A673 (cell line): ENCODE measurements at regions not wholly inside any gene's neighbourhood (a gene's known extent, or its start where the extent isn't known, plus 50 kb on each side); places are given as distances from the start of the nearest gene placed in this dataset.

Experiments used
- BruUV-seq: library from RNA; stranded (reverse); fragments of 400-500 nt; replicated peaks from 2 replicates; lab custom pipeline; 2021; lab: Mats Ljungman, UMichigan
- CTCF ChIA-PET: fragments of 300-600 bp; sonication (Branson Sonifier 250); formaldehyde crosslinking; loops from one replicate; lab custom pipeline; 2022; ENCODE audit warnings: antibody characterized with exemption; lab: Charles Lee
- POLR2A ChIA-PET: fragments of 300-600 bp; sonication (Branson Sonifier 250); formaldehyde crosslinking; loops from one replicate; lab custom pipeline; 2022; ENCODE audit warnings: antibody characterized with exemption; ENCODE audit not compliant: low non-redundant PET; lab: Charles Lee
- DNase-seq: peaks from one replicate; pipeline ENCODE4 v3.0.0-alpha.2; 2015; ENCODE audit warnings: low spot score
- H3K27ac ChIP-seq: fragments of 200-600 bp; sonication (generic); 2 replicates; pipeline ENCODE4 v1.5.1; 2016; ENCODE audit warnings: mixed run types, low read depth, mild to moderate bottlenecking, mixed read lengths, antibody characterized with exemption, low read length; ENCODE audit not compliant: poor library complexity, severe bottlenecking
- H3K27me3 ChIP-seq: fragments of 200-600 bp; sonication (generic); replicated peaks from 2 replicates; pipeline ENCODE4 v1.6.1; 2017; ENCODE audit warnings: mixed run types, low read depth, mild to moderate bottlenecking, mixed read lengths, antibody characterized with exemption, low read length; ENCODE audit not compliant: insufficient read depth, poor library complexity
- H3K36me3 ChIP-seq: fragments of 200-600 bp; sonication (generic); 2 replicates; pipeline ENCODE4 v1.6.1; 2016; ENCODE audit warnings: mixed run types, mild to moderate bottlenecking, mixed read lengths, antibody characterized with exemption, low read length; ENCODE audit not compliant: insufficient read depth, poor library complexity, severe bottlenecking
- H3K4me1 ChIP-seq: fragments of 200-600 bp; sonication (generic); 2 replicates; pipeline ENCODE4 v1.6.1; 2017; ENCODE audit warnings: mixed run types, mild to moderate bottlenecking, mixed read lengths, antibody characterized with exemption, low read length; ENCODE audit not compliant: insufficient read depth, poor library complexity, severe bottlenecking
- H3K4me3 ChIP-seq: fragments of 200-600 bp; sonication (generic); 2 replicates; pipeline ENCODE4 v1.5.1; 2016; ENCODE audit warnings: low read depth, mixed run types, mild to moderate bottlenecking, mixed read lengths, low read length; ENCODE audit not compliant: poor library complexity, severe bottlenecking
- H3K9me3 ChIP-seq: fragments of 200-600 bp; sonication (generic); 2 replicates; pipeline ENCODE4 v1.6.1; 2016; ENCODE audit warnings: mixed run types, low read depth, mild to moderate bottlenecking, mixed read lengths, antibody characterized with exemption, low read length; ENCODE audit not compliant: poor library complexity, severe bottlenecking
- CTCF ChIP-seq: fragments of 300-800, 200-600 bp; sonication (generic); conservative IDR thresholded peaks from 2 replicates; pipeline ENCODE4 v1.5.1; 2017; ENCODE audit warnings: low read depth, mild to moderate bottlenecking, antibody characterized with exemption, low read length, moderate library complexity, mixed read lengths
- EZH2 ChIP-seq: fragments of 200-600 bp; sonication (generic); IDR thresholded peaks from 2 replicates; pipeline ENCODE4 v1.6.1; 2017; ENCODE audit warnings: borderline replicate concordance, low read depth, mild to moderate bottlenecking, mixed read lengths, antibody characterized with exemption, low read length; ENCODE audit not compliant: poor library complexity, severe bottlenecking
- intact Hi-C: fragments of 100-400 bp; cut with micrococcal nuclease; formaldehyde crosslinking; loops from one replicate; pipeline ENCODE4 v1.10.0; 2022; ENCODE audit not compliant: unreplicated experiment

- H3K27ac ChIP-seq = no peak overlapping the region
- CTCF ChIA-PET = no interaction called here
These were observed 164.8 kb downstream of the AACS start for GRCh38 chr12:125229878-125230530.

GRCh38 chr12:125233319-125233718 is 168.1 kb downstream of the AACS start:
- ChIA-PET POLR2A (no interaction called here), CTCF (no interaction called here)
- no TSS peak for BruUV-seq

More at GRCh38 chr12:125229878-125230530, 164.8 kb downstream of the AACS start:
- no TSS peak for BruUV-seq
- Histone ChIP-seq H3K4me1 (no peaks in the 10 kb centered on the region), H3K36me3 (no peaks in the 10 kb centered on the region), H3K4me3 (no peak overlapping the region), H3K27me3 (no peaks in the 10 kb centered on the region), H3K9me3 (no peaks in the 10 kb centered on the region)
- intact Hi-C loops = no loop called here
- no peak for TF ChIP-seq EZH2
- TF ChIP-seq CTCF = no peak
- POLR2A ChIA-PET = no interaction called here
- no peak for DNase-seq

GRCh38 chr12:125239563-125239962 is 174.3 kb downstream of the AACS start:
- DNase-seq = no peak
- no peaks in the 10 kb centered on the region for H3K36me3 ChIP-seq
- TF ChIP-seq CTCF (no peak), EZH2 (no peak)
- no TSS peak for BruUV-seq
- no peak overlapping the region for H3K4me3 ChIP-seq
- intact Hi-C loops = no loop called here
- ChIA-PET CTCF (no interaction called here), POLR2A (no interaction called here)
- H3K4me1 ChIP-seq = no peaks in the 10 kb centered on the region
- H3K27ac ChIP-seq = no peak overlapping the region
- no peaks in the 10 kb centered on the region for H3K27me3 ChIP-seq
- no peaks in the 10 kb centered on the region for H3K9me3 ChIP-seq

More at GRCh38 chr12:125233319-125233718, 168.1 kb downstream of the AACS start:
- Histone ChIP-seq H3K4me3 (no peak overlapping the region), H3K9me3 (no peaks in the 10 kb centered on the region), H3K36me3 (no peaks in the 10 kb centered on the region), H3K4me1 (no peaks in the 10 kb centered on the region), H3K27me3 (no peaks in the 10 kb centered on the region), H3K27ac (no peak overlapping the region)
- intact Hi-C loops = no loop called here
- DNase-seq = no peak
- TF ChIP-seq CTCF = no peak
- TF ChIP-seq EZH2 = no peak
